Stomach (tissue), 4 donors: ENCODE measurements at regions not wholly inside any gene's neighbourhood (a gene's known extent, or its start where the extent isn't known, plus 50 kb on each side); places are given as distances from the start of the nearest gene placed in this dataset.

Experiments used
- CTCF ChIP-seq, 7 experiments: fragments of 450-650 bp in 4 of 7; fragments of 200-600 bp in 3 of 7; sonication (generic) in 3 of 7; IDR thresholded peaks; one replicate each; pipeline ENCODE4 v1.5.1; 2016 to 2019; ENCODE audit warnings: antibody characterized with exemption in 7 of 7, control low read depth in 2 of 7, mild to moderate bottlenecking in 1 of 7
- POLR2A ChIP-seq, 4 donors: fragments of 450-650 bp; IDR thresholded peaks; one replicate each; pipeline ENCODE4 v1.6.1; 2016; ENCODE audit warnings: antibody characterized with exemption in 4 of 4, control low read depth in 2 of 4, mild to moderate bottlenecking in 1 of 4, moderate library complexity in 1 of 4
- POLR2AphosphoS5 ChIP-seq, 3 donors: sonication (generic); formaldehyde crosslinking; IDR thresholded peaks; one replicate each; pipeline ENCODE4 v1.6.1; 2016; ENCODE audit warnings: antibody characterized with exemption in 3 of 3

- no peak for TF ChIP-seq CTCF (IDR thresholded peaks at IDR 0.05)
- TF ChIP-seq POLR2A (IDR thresholded peaks at IDR 0.05), result no peak
- no peak for TF ChIP-seq POLR2AphosphoS5 (IDR thresholded peaks at IDR 0.05)
Measured at GRCh38 chr3:16687221-16687620, 82.0 kb upstream of the DAZL start.
